MCF 10A (cell line): ENCODE measurements at regions not wholly inside any gene's neighbourhood (a gene's known extent, or its start where the extent isn't known, plus 50 kb on each side); places are given as distances from the start of the nearest gene placed in this dataset.

Experiments
- BruUV-seq: library from RNA; stranded (reverse); fragments of 400-500 nt; replicated peaks from 2 replicates; lab custom pipeline; 2021; lab: Mats Ljungman, UMichigan
- CTCF ChIA-PET: fragments of 300-600 bp; sonication (Branson Sonifier 250); formaldehyde crosslinking; extraction: SDS; loops from one replicate; lab custom pipeline; 2021; ENCODE audit warnings: antibody characterized with exemption, inconsistent platforms; lab: Yijun Ruan, JAX
- POLR2A ChIA-PET: fragments of 300-600, 350-650 bp; sonication (Branson Sonifier 250); formaldehyde crosslinking; extraction: SDS; loops from one replicate; lab custom pipeline; 2020; ENCODE audit warnings: antibody characterized with exemption, inconsistent platforms; lab: Yijun Ruan, JAX
- DNase-seq: peaks from one replicate; pipeline ENCODE4 v3.0.0-alpha.2; 2018; ENCODE audit not compliant: unreplicated experiment
- H3K27ac Mint-ChIP-seq: one replicate; pipeline ENCODE4 v1.8.0; 2022; ENCODE audit warnings: mild to moderate bottlenecking, low read depth, mixed read lengths; ENCODE audit not compliant: unreplicated experiment
- H3K27me3 Mint-ChIP-seq: one replicate; pipeline ENCODE4 v1.8.0; 2022; ENCODE audit warnings: mixed read lengths; ENCODE audit not compliant: insufficient read depth, unreplicated experiment
- H3K36me3 Mint-ChIP-seq: one replicate; pipeline ENCODE4 v1.8.0; 2022; ENCODE audit warnings: mild to moderate bottlenecking, moderate library complexity, mixed read lengths; ENCODE audit not compliant: insufficient read depth, unreplicated experiment
- H3K4me1 Mint-ChIP-seq: one replicate; pipeline ENCODE4 v1.8.0; 2022; ENCODE audit warnings: mixed read lengths; ENCODE audit not compliant: insufficient read depth, unreplicated experiment
- H3K4me3 Mint-ChIP-seq: one replicate; pipeline ENCODE4 v1.8.0; 2022; ENCODE audit warnings: mild to moderate bottlenecking, moderate library complexity, mixed read lengths; ENCODE audit not compliant: unreplicated experiment
- H3K9me3 Mint-ChIP-seq: one replicate; pipeline ENCODE4 v1.8.0; 2022; ENCODE audit warnings: mixed read lengths; ENCODE audit not compliant: unreplicated experiment
- CTCF ChIP-seq: fragments of 200-600 bp; IDR thresholded peaks from one replicate; pipeline ENCODE4 v1.8.0; 2022; ENCODE audit warnings: antibody characterized with exemption, mild to moderate bottlenecking; ENCODE audit not compliant: unreplicated experiment
- intact Hi-C: fragments of 100-400 bp; cut with micrococcal nuclease; formaldehyde crosslinking; loops from 2 replicates; pipeline ENCODE4 v1.14.1; 2022

GRCh38 chrX:39577985-39578869 lies 519.5 kb downstream of the BCOR start:
- intact Hi-C loops: no loop called here
- peaks cover 27% of the 10 kb centered on the region for H3K27me3 Mint-ChIP-seq
- H3K36me3 Mint-ChIP-seq: no peaks in the 10 kb centered on the region
- TF ChIP-seq CTCF: no peak
- H3K4me3 Mint-ChIP-seq: no peak overlapping the region
- no peak for DNase-seq
- H3K9me3 Mint-ChIP-seq: no peaks in the 10 kb centered on the region
- no peaks in the 10 kb centered on the region for H3K4me1 Mint-ChIP-seq
- no TSS peak for BruUV-seq
- no peak overlapping the region for H3K27ac Mint-ChIP-seq
- ChIA-PET POLR2A (no interaction called here), CTCF (no interaction called here)

GRCh38 chrX:39580043-39580442 lies 517.7 kb downstream of the BCOR start:
- no peaks in the 10 kb centered on the region for H3K4me1 Mint-ChIP-seq
- ChIA-PET POLR2A (no interaction called here), CTCF (no interaction called here)
- no TSS peak for BruUV-seq
- no peak overlapping the region for H3K27ac Mint-ChIP-seq
- intact Hi-C loops: no loop called here
- DNase-seq: no peak
- H3K27me3 Mint-ChIP-seq: peaks cover 36% of the 10 kb centered on the region
- no peaks in the 10 kb centered on the region for H3K9me3 Mint-ChIP-seq
- no peak for TF ChIP-seq CTCF
- H3K36me3 Mint-ChIP-seq: no peaks in the 10 kb centered on the region
- H3K4me3 Mint-ChIP-seq: no peak overlapping the region

GRCh38 chrX:39581411-39581810 lies 516.3 kb downstream of the BCOR start:
- POLR2A ChIA-PET: no interaction called here
- no TSS peak for BruUV-seq
- CTCF ChIA-PET: interaction anchor here (0.6 kb wide), 1 partner anchor 72 kb away, joined by 4 read pairs; no protein-coding TSS in a partner anchor
- H3K27ac Mint-ChIP-seq: no peak overlapping the region
- no peaks in the 10 kb centered on the region for H3K9me3 Mint-ChIP-seq
- H3K27me3 Mint-ChIP-seq: peaks cover 39% of the 10 kb centered on the region
- H3K4me3 Mint-ChIP-seq: no peak overlapping the region
- TF ChIP-seq CTCF: no peak
- H3K4me1 Mint-ChIP-seq: no peaks in the 10 kb centered on the region
- peak; percentile 22 for DNase-seq
- H3K36me3 Mint-ChIP-seq: no peaks in the 10 kb centered on the region
- intact Hi-C loops: no loop called here

GRCh38 chrX:39582091-39582490 lies 515.7 kb downstream of the BCOR start:
- no peak for TF ChIP-seq CTCF
- no peaks in the 10 kb centered on the region for H3K9me3 Mint-ChIP-seq
- CTCF ChIA-PET: interaction anchor here (0.6 kb wide), 1 partner anchor 72 kb away, joined by 4 read pairs; no protein-coding TSS in a partner anchor
- no peaks in the 10 kb centered on the region for H3K4me1 Mint-ChIP-seq
- no TSS peak for BruUV-seq
- intact Hi-C loops: no loop called here
- POLR2A ChIA-PET: no interaction called here
- no peaks in the 10 kb centered on the region for H3K36me3 Mint-ChIP-seq
- H3K27ac Mint-ChIP-seq: no peak overlapping the region
- peaks cover 39% of the 10 kb centered on the region for H3K27me3 Mint-ChIP-seq
- peak; percentile 6 for DNase-seq
- H3K4me3 Mint-ChIP-seq: no peak overlapping the region
